ENCODE measurements at regions not wholly inside any gene's neighbourhood (a gene's known extent, or its start where the extent isn't known, plus 50 kb on each side); places are given as distances from the start of the nearest gene placed in this dataset.

DNA sequence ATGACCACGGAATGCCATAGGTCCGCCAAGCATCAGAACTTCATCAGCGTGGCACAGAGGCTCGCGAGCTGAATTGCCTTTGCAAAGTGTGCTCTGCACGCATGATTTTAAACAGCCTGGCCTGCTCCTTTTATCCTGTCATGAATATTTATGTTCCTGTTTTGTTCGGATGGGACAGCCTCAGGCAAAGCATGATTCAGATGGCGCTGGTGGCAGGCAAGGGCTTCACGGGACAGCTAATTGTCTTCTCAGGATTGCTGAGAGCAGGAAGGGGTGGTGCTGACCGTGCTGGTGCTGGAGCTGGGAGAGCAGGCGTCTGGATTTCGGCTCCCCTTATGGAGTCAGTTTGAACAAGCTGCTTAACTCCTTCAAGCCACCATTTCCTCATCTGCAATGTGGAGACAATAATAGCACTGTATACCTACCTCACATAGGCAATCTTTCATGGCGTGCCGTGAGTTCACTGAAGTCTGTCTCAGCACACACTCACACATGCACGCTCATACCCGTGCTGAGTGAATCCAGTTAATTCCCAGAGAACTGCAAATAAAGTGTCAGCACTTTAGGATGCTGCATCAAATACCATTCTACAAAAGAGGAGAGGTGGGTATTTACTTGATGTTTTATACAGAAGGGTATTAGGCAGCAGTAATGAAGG is 79.7 kb upstream of the APCDD1 start:
- DNase-seq (ENCODE audit: low read depth in 1 of 2, low spot score in 1 of 2), result no peak
- Histone ChIP-seq H3K4me3 (no peak overlapping the region), H3K27me3 (no peaks in the 10 kb centered on the region), H3K27ac (no peak overlapping the region), H3K9me3 (ENCODE audit: low read depth) (no peaks in the 10 kb centered on the region), H3K36me3 (no peaks in the 10 kb centered on the region), H3K4me1 (ENCODE audit: low read depth) (peaks cover 16% of the 10 kb centered on the region)
- TF ChIP-seq, protein P1, sequence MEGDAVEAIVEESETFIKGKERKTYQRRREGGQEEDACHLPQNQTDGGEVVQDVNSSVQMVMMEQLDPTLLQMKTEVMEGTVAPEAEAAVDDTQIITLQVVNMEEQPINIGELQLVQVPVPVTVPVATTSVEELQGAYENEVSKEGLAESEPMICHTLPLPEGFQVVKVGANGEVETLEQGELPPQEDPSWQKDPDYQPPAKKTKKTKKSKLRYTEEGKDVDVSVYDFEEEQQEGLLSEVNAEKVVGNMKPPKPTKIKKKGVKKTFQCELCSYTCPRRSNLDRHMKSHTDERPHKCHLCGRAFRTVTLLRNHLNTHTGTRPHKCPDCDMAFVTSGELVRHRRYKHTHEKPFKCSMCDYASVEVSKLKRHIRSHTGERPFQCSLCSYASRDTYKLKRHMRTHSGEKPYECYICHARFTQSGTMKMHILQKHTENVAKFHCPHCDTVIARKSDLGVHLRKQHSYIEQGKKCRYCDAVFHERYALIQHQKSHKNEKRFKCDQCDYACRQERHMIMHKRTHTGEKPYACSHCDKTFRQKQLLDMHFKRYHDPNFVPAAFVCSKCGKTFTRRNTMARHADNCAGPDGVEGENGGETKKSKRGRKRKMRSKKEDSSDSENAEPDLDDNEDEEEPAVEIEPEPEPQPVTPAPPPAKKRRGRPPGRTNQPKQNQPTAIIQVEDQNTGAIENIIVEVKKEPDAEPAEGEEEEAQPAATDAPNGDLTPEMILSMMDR (IDR thresholded peaks at IDR 0.05; ENCODE audit: low read depth, low read length), result no peak

DNA sequence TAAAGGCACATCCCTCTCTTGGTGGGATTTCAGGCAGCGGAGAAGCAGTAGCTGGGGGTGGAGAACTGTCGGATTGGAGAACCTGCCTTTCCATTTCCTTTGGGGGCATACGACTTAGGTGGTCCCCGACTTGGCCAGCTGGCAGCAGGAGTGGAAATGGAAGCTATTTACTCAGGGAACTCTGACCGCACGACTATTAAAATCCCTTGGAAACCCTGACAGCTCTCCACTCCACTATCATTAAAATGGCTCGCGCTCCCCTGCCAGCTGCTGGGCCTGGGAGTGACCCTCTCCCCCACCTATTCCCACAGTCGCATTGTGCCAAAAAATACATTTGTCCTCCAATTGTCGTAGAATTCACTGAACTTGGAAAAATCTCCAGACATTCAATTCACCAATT is 77.7 kb upstream of the APCDD1 start:
- H3K9me3 ChIP-seq (ENCODE audit: low read depth), result no peaks in the 10 kb centered on the region
- peaks cover 7% of the 10 kb centered on the region for H3K4me1 ChIP-seq (ENCODE audit: low read depth)
- no peaks in the 10 kb centered on the region for H3K36me3 ChIP-seq
- H3K27ac ChIP-seq, result no peak overlapping the region
- no peak for DNase-seq (ENCODE audit: low read depth in 1 of 2, low spot score in 1 of 2)
- H3K27me3 ChIP-seq, result no peaks in the 10 kb centered on the region
- TF ChIP-seq, protein P1 (IDR thresholded peaks at IDR 0.05; ENCODE audit: low read depth, low read length), result no peak
- no peak overlapping the region for H3K4me3 ChIP-seq

DNA sequence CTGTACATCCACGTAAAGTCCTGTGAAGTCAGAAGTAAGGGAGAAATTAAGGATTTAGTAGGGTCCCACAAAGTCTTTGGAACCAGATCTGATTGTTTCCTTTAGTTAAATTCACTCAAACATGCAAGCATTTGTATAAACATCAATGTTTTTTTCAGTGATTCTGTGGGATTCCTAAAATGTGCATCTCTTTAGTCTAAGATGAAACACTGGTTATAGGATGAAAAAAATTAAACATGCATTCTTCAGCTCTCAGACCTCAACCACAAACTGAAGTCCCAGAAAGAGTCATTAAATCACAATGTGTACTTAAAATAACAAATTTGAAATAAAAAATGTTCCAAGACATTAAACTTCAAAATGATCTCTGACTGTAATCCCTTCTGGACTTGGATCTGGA is 76.5 kb upstream of the APCDD1 start:
- Histone ChIP-seq H3K27me3 (no peaks in the 10 kb centered on the region), H3K4me1 (ENCODE audit: low read depth) (peaks cover 7% of the 10 kb centered on the region), H3K9me3 (ENCODE audit: low read depth) (no peaks in the 10 kb centered on the region), H3K4me3 (no peak overlapping the region), H3K36me3 (no peaks in the 10 kb centered on the region), H3K27ac (no peak overlapping the region)
- no peak for DNase-seq (ENCODE audit: low read depth in 1 of 2, low spot score in 1 of 2)
- TF ChIP-seq, protein P1 (IDR thresholded peaks at IDR 0.05; ENCODE audit: low read depth, low read length), result no peak

DNA sequence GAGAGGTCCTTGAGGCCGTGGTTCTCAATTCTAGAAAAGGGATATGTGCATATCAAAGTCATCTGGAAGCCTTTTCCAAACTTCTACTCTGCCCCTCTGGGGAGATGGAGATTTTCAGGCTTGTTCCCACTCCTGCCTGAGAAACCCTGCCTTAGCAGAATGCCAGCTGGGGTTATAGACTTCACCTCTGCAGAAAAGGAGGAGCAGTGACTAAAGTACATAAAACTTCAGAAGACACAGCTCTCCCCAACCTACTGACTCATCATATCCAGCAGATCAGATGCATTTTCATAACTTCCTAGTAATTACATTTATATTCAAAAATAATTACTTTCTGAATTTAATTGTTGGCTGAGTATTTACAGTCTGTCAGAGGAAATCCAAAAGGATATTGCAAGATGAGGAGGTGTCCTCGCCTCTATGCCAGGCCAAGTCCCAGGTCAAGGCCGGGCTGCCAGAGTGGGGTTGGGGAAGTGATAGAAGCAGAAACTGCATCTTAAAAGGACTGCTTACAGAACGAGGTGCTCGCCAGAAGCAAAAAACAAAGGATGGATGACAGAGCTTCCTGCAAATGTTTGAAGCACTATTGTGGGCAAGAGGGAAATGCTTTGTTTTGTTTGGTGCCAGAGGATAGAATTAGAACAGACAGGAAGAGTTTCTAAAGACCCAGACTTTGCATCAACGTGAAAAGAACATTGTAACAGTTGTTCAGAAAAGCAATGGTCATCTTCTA is 75.6 kb upstream of the APCDD1 start:
- Histone ChIP-seq H3K27ac (no peak overlapping the region), H3K27me3 (no peaks in the 10 kb centered on the region), H3K9me3 (ENCODE audit: low read depth) (no peaks in the 10 kb centered on the region), H3K36me3 (no peaks in the 10 kb centered on the region), H3K4me1 (ENCODE audit: low read depth) (peaks cover 7% of the 10 kb centered on the region), H3K4me3 (no peak overlapping the region)
- TF ChIP-seq, protein P1 (IDR thresholded peaks at IDR 0.05; ENCODE audit: low read depth, low read length), result no peak
- no peak for DNase-seq (ENCODE audit: low read depth in 1 of 2, low spot score in 1 of 2)

DNA sequence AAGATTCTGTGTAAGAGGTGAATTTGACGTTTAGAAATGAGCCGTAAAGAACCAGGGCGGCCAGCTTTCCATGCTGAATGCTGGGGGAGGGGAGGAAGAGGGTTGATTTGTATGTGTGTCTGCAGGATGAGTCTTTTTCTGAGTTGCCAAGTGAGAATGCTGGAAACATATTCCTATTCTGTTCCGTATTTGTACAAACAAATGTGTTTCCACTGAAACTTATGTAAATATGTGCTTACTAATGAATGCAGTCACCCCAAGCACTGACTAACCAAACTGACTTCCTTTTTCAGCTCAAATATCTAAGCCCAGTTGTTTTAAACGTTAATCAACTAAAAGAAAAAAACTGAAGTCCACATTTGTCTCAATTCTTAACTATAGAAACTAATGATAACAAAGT is 74.9 kb upstream of the APCDD1 start:
- TF ChIP-seq, protein P1 (IDR thresholded peaks at IDR 0.05; ENCODE audit: low read depth, low read length), result no peak
- no peaks in the 10 kb centered on the region for H3K9me3 ChIP-seq (ENCODE audit: low read depth)
- peaks cover 7% of the 10 kb centered on the region for H3K4me1 ChIP-seq (ENCODE audit: low read depth)
- no peaks in the 10 kb centered on the region for H3K36me3 ChIP-seq
- no peak overlapping the region for H3K4me3 ChIP-seq
- H3K27me3 ChIP-seq, result no peaks in the 10 kb centered on the region
- H3K27ac ChIP-seq, result no peak overlapping the region
- DNase-seq (ENCODE audit: low read depth in 1 of 2, low spot score in 1 of 2), result no peak

Measured in cardiac muscle cell (in vitro differentiated cells and primary cell).